NCI-H2196 treated with DMSO at 0.1 percent for 48 hours (cell line): ENCODE measurements at regions not wholly inside any gene's neighbourhood (a gene's known extent, or its start where the extent isn't known, plus 50 kb on each side); places are given as distances from the start of the nearest gene placed in this dataset.

Source experiments
- DNase-seq: peaks from one replicate; lab custom pipeline; 2025; ENCODE audit not compliant: unreplicated experiment; lab: John Stamatoyannopoulos, UW

- no peak for DNase-seq
Measured at GRCh38 chr4:54542540-54543041, 115.2 kb upstream of the KIT start.

GRCh38 chr4:54543088-54543795 lies 114.5 kb upstream of the KIT start:
- no peak for DNase-seq

DNA sequence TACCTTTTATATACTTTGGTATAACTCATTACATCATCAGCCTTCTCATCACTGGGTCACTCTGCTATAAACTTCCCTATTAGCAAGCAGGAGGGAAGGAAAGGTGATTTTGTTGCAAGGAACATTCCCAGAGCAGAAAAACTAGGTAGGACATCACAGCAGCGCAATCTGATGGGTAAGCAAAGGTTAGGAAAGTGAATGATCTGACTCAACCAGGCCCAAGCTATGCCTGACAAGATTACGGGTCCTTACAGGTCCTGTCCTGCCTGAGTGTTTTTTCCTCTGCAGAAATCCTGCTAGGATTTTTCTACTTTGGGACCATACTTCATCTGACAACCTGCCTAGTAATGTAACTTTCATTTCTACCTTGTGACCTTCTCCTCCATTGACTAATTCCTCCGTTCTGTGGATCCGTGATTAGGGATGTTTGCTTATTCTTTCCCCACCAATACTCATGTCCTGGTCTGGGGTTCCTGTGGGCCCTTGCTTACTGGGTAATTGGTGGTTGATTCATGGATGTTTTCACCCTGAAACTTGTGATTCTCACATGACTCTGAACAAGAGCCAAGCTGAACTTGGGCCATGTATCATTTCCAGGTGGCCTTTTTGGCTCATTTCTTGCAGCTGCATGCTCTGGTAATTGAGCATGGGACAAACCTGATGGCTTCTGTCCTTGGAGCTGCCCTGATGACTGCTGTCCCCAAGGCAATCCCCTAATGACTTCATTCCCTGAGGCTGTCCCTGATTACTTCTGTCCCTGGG lies 111.9 kb upstream of the KIT start:
- DNase-seq, result no peak

GRCh38 chr4:54547299-54548097 lies 110.3 kb upstream of the KIT start:
- DNase-seq, result peak; percentile 5

- DNase-seq, result no peak
Measured at GRCh38 chr4:54548098-54548620, 109.6 kb upstream of the KIT start.

- DNase-seq, result no peak
Measured at GRCh38 chr4:54548831-54549460, 108.8 kb upstream of the KIT start.

GRCh38 chr4:54550395-54551171 lies 107.2 kb upstream of the KIT start:
- no peak for DNase-seq

DNA sequence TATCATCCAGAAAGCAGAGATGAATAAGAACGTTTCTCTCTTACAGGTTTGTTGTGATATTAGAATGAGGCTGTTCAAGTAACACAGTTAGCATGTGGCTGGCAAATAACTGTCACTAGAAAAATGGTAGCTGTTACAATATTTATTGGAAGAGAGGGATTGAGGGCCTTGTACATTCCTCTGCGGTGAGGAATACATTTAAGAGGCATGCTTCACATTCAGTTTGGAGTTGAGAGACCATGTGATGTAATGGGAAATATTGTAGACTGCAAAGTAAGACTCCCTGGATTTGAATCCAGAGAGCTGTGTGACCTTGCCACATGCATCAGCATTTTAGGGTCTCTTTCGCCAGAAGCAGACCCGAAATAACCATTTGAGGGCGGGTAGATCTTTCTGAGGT lies 104.8 kb upstream of the KIT start:
- no peak for DNase-seq

- DNase-seq, result no peak
Measured at GRCh38 chr4:54554339-54554990, 103.3 kb upstream of the KIT start.

GRCh38 chr4:54556051-54556450 lies 101.7 kb upstream of the KIT start:
- DNase-seq, result no peak

GRCh38 chr4:54556587-54556986 lies 101.2 kb upstream of the KIT start:
- DNase-seq, result no peak

- no peak for DNase-seq
Measured at GRCh38 chr4:54558889-54559677, 98.7 kb upstream of the KIT start.

GRCh38 chr4:54560513-54560912 lies 97.2 kb upstream of the KIT start:
- no peak for DNase-seq

GRCh38 chr4:54561940-54562339 lies 95.8 kb upstream of the KIT start:
- no peak for DNase-seq

DNA sequence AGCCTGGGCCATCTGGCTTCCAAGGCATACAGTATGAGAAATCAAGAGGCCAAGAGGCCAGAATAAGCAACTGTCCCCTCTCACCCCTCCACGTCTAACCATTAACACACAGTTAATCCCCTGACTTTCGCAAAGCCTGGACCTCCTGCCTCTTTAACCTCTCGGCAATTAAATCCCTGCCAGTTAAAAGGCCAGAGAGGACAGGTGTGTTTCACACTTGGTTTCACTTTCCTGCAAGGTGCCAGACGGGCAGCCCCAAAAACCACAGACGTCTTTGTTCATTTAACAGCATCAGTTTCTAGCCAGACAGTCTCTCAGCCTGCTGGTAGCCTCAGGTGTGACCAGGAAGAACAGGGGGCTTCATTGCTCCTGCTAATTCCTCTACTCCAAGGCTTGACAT lies 91.1 kb upstream of the KIT start:
- peak; percentile 22 for DNase-seq

- DNase-seq, result no peak
Measured at GRCh38 chr4:54567327-54567726, 90.4 kb upstream of the KIT start.

DNA sequence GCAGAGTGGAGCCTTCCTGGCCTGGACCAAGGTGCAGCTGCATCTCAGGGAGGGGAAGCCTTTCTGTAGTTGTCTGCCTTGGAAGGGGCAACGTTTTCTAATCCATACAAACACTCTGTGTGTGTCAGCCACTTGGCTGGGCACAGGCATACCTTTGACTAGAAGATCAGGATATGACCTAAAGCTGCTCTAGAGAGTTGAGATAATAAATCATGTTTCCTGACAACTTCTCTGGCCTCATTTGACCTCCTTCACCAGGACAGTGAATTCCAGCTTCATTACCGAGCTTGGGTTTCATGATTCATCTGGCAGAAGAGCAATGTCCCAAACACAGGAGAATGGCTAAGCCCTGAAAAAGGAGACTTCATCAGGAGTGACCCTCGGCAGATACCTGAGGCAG lies 89.6 kb upstream of the KIT start:
- DNase-seq, result no peak

DNA sequence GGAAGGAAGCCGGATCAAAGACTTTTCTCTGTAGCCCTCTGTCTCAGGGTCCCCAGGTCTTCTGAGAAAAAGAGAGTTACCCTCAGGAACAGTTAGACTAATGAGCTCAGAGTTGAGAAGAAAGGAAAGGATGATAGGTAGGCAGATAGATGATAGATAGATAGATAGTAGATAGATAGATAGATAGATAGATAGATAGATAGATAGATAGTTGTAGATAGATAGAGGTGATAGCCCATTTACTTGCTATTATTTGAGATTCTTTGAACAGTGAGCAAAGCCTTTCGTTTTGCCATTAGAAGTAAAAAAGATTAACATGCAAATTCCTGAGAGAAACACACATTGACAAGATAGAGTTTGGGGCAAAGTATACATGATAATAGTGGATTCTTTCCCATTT lies 86.9 kb upstream of the KIT start:
- DNase-seq, result no peak
